ENCODE measurements at regions not wholly inside any gene's neighbourhood (a gene's known extent, or its start where the extent isn't known, plus 50 kb on each side); places are given as distances from the start of the nearest gene placed in this dataset.

- TF ChIP-seq TCF7L2 (IDR thresholded peaks at IDR 0.05; ENCODE audit: borderline replicate concordance, extremely low read depth, insufficient read depth, insufficient read length) (no peak), RAD21 (IDR thresholded peaks at IDR 0.05; ENCODE audit: low read depth) (no peak), POLR2A (IDR thresholded peaks at IDR 0.05; ENCODE audit: borderline replicate concordance, extremely low read depth, insufficient read depth, insufficient read length) (no peak), POLR2AphosphoS5 (IDR thresholded peaks at IDR 0.05; ENCODE audit: low read depth, low read length) (no peak), EZH2 (IDR thresholded peaks at IDR 0.05) (no peak), ZNF274 (IDR thresholded peaks at IDR 0.05; ENCODE audit: low read depth, low read length) (no peak), REST (IDR thresholded peaks at IDR 0.05; ENCODE audit: low read depth) (no peak), CEBPB (IDR thresholded peaks at IDR 0.05; ENCODE audit: low read depth) (no peak), SP1 (IDR thresholded peaks at IDR 0.05; ENCODE audit: low read depth) (no peak), ZFX (IDR thresholded peaks at IDR 0.05) (no peak), ZBTB33 (IDR thresholded peaks at IDR 0.05; ENCODE audit: extremely low read depth, insufficient replicate concordance, low read length) (no peak), YY1 (IDR thresholded peaks at IDR 0.05; ENCODE audit: extremely low read depth, insufficient replicate concordance, low read depth, low read length) (no peak), ELF1 (IDR thresholded peaks at IDR 0.05; ENCODE audit: borderline replicate concordance, low read depth) (no peak)
- TF ChIP-seq, protein P1, sequence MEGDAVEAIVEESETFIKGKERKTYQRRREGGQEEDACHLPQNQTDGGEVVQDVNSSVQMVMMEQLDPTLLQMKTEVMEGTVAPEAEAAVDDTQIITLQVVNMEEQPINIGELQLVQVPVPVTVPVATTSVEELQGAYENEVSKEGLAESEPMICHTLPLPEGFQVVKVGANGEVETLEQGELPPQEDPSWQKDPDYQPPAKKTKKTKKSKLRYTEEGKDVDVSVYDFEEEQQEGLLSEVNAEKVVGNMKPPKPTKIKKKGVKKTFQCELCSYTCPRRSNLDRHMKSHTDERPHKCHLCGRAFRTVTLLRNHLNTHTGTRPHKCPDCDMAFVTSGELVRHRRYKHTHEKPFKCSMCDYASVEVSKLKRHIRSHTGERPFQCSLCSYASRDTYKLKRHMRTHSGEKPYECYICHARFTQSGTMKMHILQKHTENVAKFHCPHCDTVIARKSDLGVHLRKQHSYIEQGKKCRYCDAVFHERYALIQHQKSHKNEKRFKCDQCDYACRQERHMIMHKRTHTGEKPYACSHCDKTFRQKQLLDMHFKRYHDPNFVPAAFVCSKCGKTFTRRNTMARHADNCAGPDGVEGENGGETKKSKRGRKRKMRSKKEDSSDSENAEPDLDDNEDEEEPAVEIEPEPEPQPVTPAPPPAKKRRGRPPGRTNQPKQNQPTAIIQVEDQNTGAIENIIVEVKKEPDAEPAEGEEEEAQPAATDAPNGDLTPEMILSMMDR (IDR thresholded peaks at IDR 0.05 in 2 of 3, conservative IDR thresholded peaks at IDR 0.05 in 1 of 3; ENCODE audit: borderline replicate concordance in 1 of 3, insufficient read depth in 1 of 3, low read depth in 2 of 3, low read length in 2 of 3): no peak
Measured at GRCh38 chr22:49082451-49082850, 745.2 kb downstream of the BRD1 start.
